B cell (primary cell): ENCODE measurements at regions not wholly inside any gene's neighbourhood (a gene's known extent, or its start where the extent isn't known, plus 50 kb on each side); places are given as distances from the start of the nearest gene placed in this dataset.

Experiments
- ATAC-seq: fragments of 200-7000 bp; cut with Tn5 transposase; one replicate; pipeline ENCODE4 v1.10.0; 2021; ENCODE audit warnings: low read depth, mild to moderate bottlenecking, moderate number of reproducible peaks, moderate library complexity
- CTCF ChIA-PET: fragments of 350-600 bp; sonication (Branson Sonifier 250); formaldehyde crosslinking; loops from one replicate; lab custom pipeline; 2021; ENCODE audit warnings: antibody characterized with exemption, inconsistent platforms; lab: Charles Lee
- POLR2A ChIA-PET: fragments of 350-600 bp; sonication (Branson Sonifier 250); formaldehyde crosslinking; loops from one replicate; lab custom pipeline; 2021; ENCODE audit warnings: antibody characterized with exemption; lab: Charles Lee
- DNase-seq: peaks from one replicate; pipeline ENCODE4 v3.0.0; 2013
- H2AFZ ChIP-seq: 2 replicates; pipeline ENCODE4 v1.6.1; 2012; ENCODE audit warnings: mild to moderate bottlenecking, low read depth, low read length; ENCODE audit not compliant: insufficient read depth, poor library complexity, severe bottlenecking
- H3K27ac ChIP-seq, 2 donors: 1 replicate in 1 of 2; 2 replicates in 1 of 2; pipeline ENCODE4 v1.5.1; 2012 to 2013; ENCODE audit warnings: low read length in 2 of 2, mild to moderate bottlenecking in 2 of 2, moderate library complexity in 1 of 2
- H3K27me3 ChIP-seq, 4 experiments: fragments of 200-600 bp in 1 of 4; sonication (generic) in 1 of 4; replicated peaks in 1 of 4; 1 replicate in 2 of 4; 2 replicates in 2 of 4; pipeline versions ENCODE4 v1.6.1 to v1.7.0; 2013 to 2016; ENCODE audit warnings: low read length in 3 of 4, mild to moderate bottlenecking in 2 of 4, mixed read lengths in 1 of 4, moderate library complexity in 1 of 4; ENCODE audit not compliant: insufficient read depth in 4 of 4, control insufficient read depth in 3 of 4; ENCODE audit errors: control extremely low read depth in 1 of 4
- H3K36me3 ChIP-seq, 2 experiments: replicated peaks in 1 of 2; 1 replicate in 1 of 2; 2 replicates in 1 of 2; pipeline versions ENCODE4 v1.6.1 to v1.7.1; 2013; ENCODE audit warnings: low read length in 1 of 2; ENCODE audit not compliant: insufficient read depth in 2 of 2, control insufficient read depth in 1 of 2; ENCODE audit errors: control extremely low read depth in 1 of 2, extremely low read depth in 1 of 2
- H3K4me1 ChIP-seq, 2 donors: fragments of 200-600 bp in 1 of 2; sonication (generic) in 1 of 2; 1 replicate in 1 of 2; 2 replicates in 1 of 2; pipeline versions ENCODE4 v1.5.1 to v1.6.1; 2013 to 2017; ENCODE audit warnings: low read length in 2 of 2; ENCODE audit not compliant: control insufficient read depth in 2 of 2, insufficient read depth in 2 of 2
- H3K4me2 ChIP-seq: replicated peaks from 2 replicates; pipeline ENCODE3; 2012; ENCODE audit warnings: mild to moderate bottlenecking, low read depth, low read length; ENCODE audit not compliant: poor library complexity, severe bottlenecking
- H3K4me3 ChIP-seq, 5 experiments: fragments of 200-600 bp in 1 of 5; sonication (generic) in 1 of 5; 1 replicate in 3 of 5; 2 replicates in 2 of 5; pipeline versions ENCODE4 v1.5.1 to v1.7.0; 2011 to 2016; ENCODE audit warnings: low read length in 4 of 5, mild to moderate bottlenecking in 4 of 5, low read depth in 2 of 5, control low read depth in 1 of 5, moderate library complexity in 1 of 5; ENCODE audit not compliant: insufficient read depth in 1 of 5; ENCODE audit errors: control extremely low read depth in 1 of 5, extremely low read depth in 1 of 5
- H3K79me2 ChIP-seq: fragments of 200-600 bp; sonication (generic); one replicate; pipeline ENCODE4 v1.6.0; 2016; ENCODE audit warnings: low read length; ENCODE audit not compliant: control insufficient read depth, insufficient read depth
- H3K9ac ChIP-seq: fragments of 200-600 bp; sonication (generic); 2 replicates; pipeline ENCODE4 v1.6.1; 2017; ENCODE audit warnings: mild to moderate bottlenecking, low read length, moderate library complexity
- H3K9me3 ChIP-seq, 3 donors: one replicate each; pipeline versions ENCODE4 v1.6.1 to v1.7.1; 2013; ENCODE audit warnings: low read length in 2 of 3; ENCODE audit not compliant: control insufficient read depth in 2 of 3, insufficient read depth in 1 of 3; ENCODE audit errors: control extremely low read depth in 1 of 3
- H4K20me1 ChIP-seq: 2 replicates; pipeline ENCODE4 v1.6.0; 2012; ENCODE audit warnings: mild to moderate bottlenecking, low read length; ENCODE audit not compliant: insufficient read depth, control insufficient read depth, poor library complexity, severe bottlenecking
- H3K27ac Mint-ChIP-seq: one replicate; pipeline ENCODE4 v1.8.0; 2021; ENCODE audit warnings: mixed read lengths
- H3K27me3 Mint-ChIP-seq: one replicate; pipeline ENCODE4 v1.8.0; 2021; ENCODE audit warnings: mixed read lengths
- H3K4me1 Mint-ChIP-seq: one replicate; pipeline ENCODE4 v1.8.0; 2021; ENCODE audit warnings: mixed read lengths
- H3K4me3 Mint-ChIP-seq: one replicate; pipeline ENCODE4 v1.8.0; 2021; ENCODE audit warnings: mixed read lengths
- H3K9me3 Mint-ChIP-seq: one replicate; pipeline ENCODE4 v1.8.0; 2022; ENCODE audit warnings: mixed read lengths; ENCODE audit not compliant: insufficient read depth
- CTCF ChIP-seq: fragments of 200-600 bp; IDR thresholded peaks from one replicate; pipeline ENCODE4 v1.8.0; 2022; ENCODE audit warnings: antibody characterized with exemption, mild to moderate bottlenecking
- EZH2 ChIP-seq: IDR thresholded peaks from 2 replicates; pipeline ENCODE4 v1.6.1; 2012; ENCODE audit warnings: borderline replicate concordance, low read depth, mild to moderate bottlenecking, moderate library complexity, low read length; ENCODE audit not compliant: insufficient read depth, poor library complexity, severe bottlenecking
- WGBS: methylation state at CpG from one replicate; pipeline ENCODE4 v1.1.5; 2013; ENCODE audit warnings: missing lambda C conversion rate; ENCODE audit not compliant: insufficient coverage; 5-methylcytosine and 5-hydroxymethylcytosine counted together
- intact Hi-C: fragments of 100-400 bp; cut with micrococcal nuclease; formaldehyde crosslinking; loops from one replicate; pipeline ENCODE4 v1.10.0; 2022

- Histone ChIP-seq H3K36me3 (no peaks in the 10 kb centered on the region), H3K27me3 (peaks cover 0 to 31% (median 15%) of the 10 kb centered on the region in 4 experiments), H3K9ac (no peak overlapping the region), H3K79me2 (no peaks in the 10 kb centered on the region), H3K4me3 (no peak overlapping the region), H3K27ac (no peak overlapping the region), H2AFZ (no peak overlapping the region), H3K4me1 (no peaks in the 10 kb centered on the region), H4K20me1 (no peaks in the 10 kb centered on the region), H3K9me3 (no peaks in the 10 kb centered on the region), H3K4me2 (no peak overlapping the region)
- Mint-ChIP-seq H3K27me3 (peaks cover 34% of the 10 kb centered on the region), H3K4me3 (no peak overlapping the region), H3K4me1 (no peaks in the 10 kb centered on the region), H3K27ac (no peak overlapping the region), H3K9me3 (no peaks in the 10 kb centered on the region)
- TF ChIP-seq CTCF (no peak), EZH2 (no peak)
- CTCF ChIA-PET: no interaction called here
- no peak for ATAC-seq
- intact Hi-C loops: no loop called here
- no peak for DNase-seq
- WGBS: 78% methylated on average over 2 of the region's 6 CpGs
- POLR2A ChIA-PET: no interaction called here
Measured at GRCh38 chr15:66623801-66624453, 58.1 kb upstream of the LCTL start.

GRCh38 chr15:66625531-66625930, 59.7 kb upstream of the LCTL start:
- Histone ChIP-seq H3K79me2 (no peaks in the 10 kb centered on the region), H3K4me1 (no peaks in the 10 kb centered on the region), H3K9ac (no peak overlapping the region), H3K36me3 (no peaks in the 10 kb centered on the region), H3K9me3 (no peaks in the 10 kb centered on the region), H3K4me2 (no peak overlapping the region), H3K4me3 (no peak overlapping the region), H2AFZ (no peak overlapping the region), H4K20me1 (no peaks in the 10 kb centered on the region), H3K27me3 (peaks cover 0 to 22% (median 12%) of the 10 kb centered on the region in 4 experiments), H3K27ac (no peak overlapping the region)
- H3K9me3 Mint-ChIP-seq: no peaks in the 10 kb centered on the region
- H3K4me3 Mint-ChIP-seq: no peak overlapping the region
- POLR2A ChIA-PET: no interaction called here
- H3K4me1 Mint-ChIP-seq: no peaks in the 10 kb centered on the region
- CTCF ChIA-PET: interaction anchor here (1.0 kb wide), 1 partner anchor 15 kb away, joined by 3 read pairs; no protein-coding TSS in a partner anchor
- H3K27ac Mint-ChIP-seq: no peak overlapping the region
- intact Hi-C loops: no loop called here
- TF ChIP-seq CTCF (no peak), EZH2 (no peak)
- DNase-seq: no peak
- peaks cover 28% of the 10 kb centered on the region for H3K27me3 Mint-ChIP-seq
- ATAC-seq: no peak
- no CpG with 5 or more reads among the region's 1 CpG for WGBS
